ENCODE measurements at regions not wholly inside any gene's neighbourhood (a gene's known extent, or its start where the extent isn't known, plus 50 kb on each side); places are given as distances from the start of the nearest gene placed in this dataset.

DNA sequence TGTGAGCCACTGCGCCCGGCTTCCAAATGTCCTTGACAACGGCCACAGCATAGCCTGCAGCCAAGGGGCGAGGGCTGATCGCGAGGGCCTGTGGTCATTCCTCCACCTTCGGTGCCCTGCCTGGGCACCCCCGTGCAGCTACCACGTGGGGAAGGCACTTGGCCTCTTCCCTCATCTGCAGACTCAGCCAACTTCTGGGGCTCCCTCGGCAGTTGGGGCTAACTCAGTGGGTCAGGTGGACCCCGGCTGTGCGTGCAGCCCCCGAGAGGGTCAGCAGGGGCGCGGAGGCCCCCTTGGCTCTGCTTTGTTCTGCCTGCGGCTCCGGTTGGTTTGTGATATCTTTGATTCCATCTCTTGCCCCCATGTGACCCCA is 52.9 kb upstream of the BHLHE23 start:
- no peak for ATAC-seq
- no peak for TF ChIP-seq TCF4 (CRISPR knock-in tag; IDR thresholded peaks at IDR 0.05; ENCODE audit: borderline replicate concordance)
- TF ChIP-seq PPARA (CRISPR knock-in tag; IDR thresholded peaks at IDR 0.05; ENCODE audit: borderline replicate concordance): no peak

GRCh38 chr20:63058696-63059335 is 52.1 kb upstream of the BHLHE23 start:
- no peak for ATAC-seq
- TF ChIP-seq, protein P1, sequence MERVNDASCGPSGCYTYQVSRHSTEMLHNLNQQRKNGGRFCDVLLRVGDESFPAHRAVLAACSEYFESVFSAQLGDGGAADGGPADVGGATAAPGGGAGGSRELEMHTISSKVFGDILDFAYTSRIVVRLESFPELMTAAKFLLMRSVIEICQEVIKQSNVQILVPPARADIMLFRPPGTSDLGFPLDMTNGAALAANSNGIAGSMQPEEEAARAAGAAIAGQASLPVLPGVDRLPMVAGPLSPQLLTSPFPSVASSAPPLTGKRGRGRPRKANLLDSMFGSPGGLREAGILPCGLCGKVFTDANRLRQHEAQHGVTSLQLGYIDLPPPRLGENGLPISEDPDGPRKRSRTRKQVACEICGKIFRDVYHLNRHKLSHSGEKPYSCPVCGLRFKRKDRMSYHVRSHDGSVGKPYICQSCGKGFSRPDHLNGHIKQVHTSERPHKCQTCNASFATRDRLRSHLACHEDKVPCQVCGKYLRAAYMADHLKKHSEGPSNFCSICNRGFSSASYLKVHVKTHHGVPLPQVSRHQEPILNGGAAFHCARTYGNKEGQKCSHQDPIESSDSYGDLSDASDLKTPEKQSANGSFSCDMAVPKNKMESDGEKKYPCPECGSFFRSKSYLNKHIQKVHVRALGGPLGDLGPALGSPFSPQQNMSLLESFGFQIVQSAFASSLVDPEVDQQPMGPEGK (CRISPR knock-in tag; IDR thresholded peaks at IDR 0.05; ENCODE audit: borderline replicate concordance): no peak

GRCh38 chr20:63057171-63058117 is 50.7 kb upstream of the BHLHE23 start:
- no peak for ATAC-seq
- TF ChIP-seq CSDC2 (CRISPR knock-in tag; IDR thresholded peaks at IDR 0.05) (no peak), ZNF565 (CRISPR knock-in tag; conservative IDR thresholded peaks at IDR 0.05; ENCODE audit: low read depth) (no peak), ZNF8 (CRISPR knock-in tag; IDR thresholded peaks at IDR 0.05) (no peak), BACH2 (CRISPR knock-in tag; IDR thresholded peaks at IDR 0.05; ENCODE audit: borderline replicate concordance) (no peak), PPARA (CRISPR knock-in tag; IDR thresholded peaks at IDR 0.05; ENCODE audit: borderline replicate concordance) (no peak), ZFP30 (CRISPR knock-in tag; IDR thresholded peaks at IDR 0.05) (no peak)

GRCh38 chr20:63056236-63057170 is 49.7 kb upstream of the BHLHE23 start:
- peak; percentile 77 for ATAC-seq

More at GRCh38 chr20:63056236-63057170, 49.7 kb upstream of the BHLHE23 start:
- TF ChIP-seq, protein P2, sequence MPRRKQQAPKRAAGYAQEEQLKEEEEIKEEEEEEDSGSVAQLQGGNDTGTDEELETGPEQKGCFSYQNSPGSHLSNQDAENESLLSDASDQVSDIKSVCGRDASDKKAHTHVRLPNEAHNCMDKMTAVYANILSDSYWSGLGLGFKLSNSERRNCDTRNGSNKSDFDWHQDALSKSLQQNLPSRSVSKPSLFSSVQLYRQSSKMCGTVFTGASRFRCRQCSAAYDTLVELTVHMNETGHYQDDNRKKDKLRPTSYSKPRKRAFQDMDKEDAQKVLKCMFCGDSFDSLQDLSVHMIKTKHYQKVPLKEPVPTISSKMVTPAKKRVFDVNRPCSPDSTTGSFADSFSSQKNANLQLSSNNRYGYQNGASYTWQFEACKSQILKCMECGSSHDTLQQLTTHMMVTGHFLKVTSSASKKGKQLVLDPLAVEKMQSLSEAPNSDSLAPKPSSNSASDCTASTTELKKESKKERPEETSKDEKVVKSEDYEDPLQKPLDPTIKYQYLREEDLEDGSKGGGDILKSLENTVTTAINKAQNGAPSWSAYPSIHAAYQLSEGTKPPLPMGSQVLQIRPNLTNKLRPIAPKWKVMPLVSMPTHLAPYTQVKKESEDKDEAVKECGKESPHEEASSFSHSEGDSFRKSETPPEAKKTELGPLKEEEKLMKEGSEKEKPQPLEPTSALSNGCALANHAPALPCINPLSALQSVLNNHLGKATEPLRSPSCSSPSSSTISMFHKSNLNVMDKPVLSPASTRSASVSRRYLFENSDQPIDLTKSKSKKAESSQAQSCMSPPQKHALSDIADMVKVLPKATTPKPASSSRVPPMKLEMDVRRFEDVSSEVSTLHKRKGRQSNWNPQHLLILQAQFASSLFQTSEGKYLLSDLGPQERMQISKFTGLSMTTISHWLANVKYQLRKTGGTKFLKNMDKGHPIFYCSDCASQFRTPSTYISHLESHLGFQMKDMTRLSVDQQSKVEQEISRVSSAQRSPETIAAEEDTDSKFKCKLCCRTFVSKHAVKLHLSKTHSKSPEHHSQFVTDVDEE (CRISPR knock-in tag; IDR thresholded peaks at IDR 0.05): no peak
- TF ChIP-seq, protein P1 (CRISPR knock-in tag; IDR thresholded peaks at IDR 0.05; ENCODE audit: borderline replicate concordance): no peak
- TF ChIP-seq ZNF8 (CRISPR knock-in tag; IDR thresholded peaks at IDR 0.05): no peak
- TF ChIP-seq, protein P3, sequence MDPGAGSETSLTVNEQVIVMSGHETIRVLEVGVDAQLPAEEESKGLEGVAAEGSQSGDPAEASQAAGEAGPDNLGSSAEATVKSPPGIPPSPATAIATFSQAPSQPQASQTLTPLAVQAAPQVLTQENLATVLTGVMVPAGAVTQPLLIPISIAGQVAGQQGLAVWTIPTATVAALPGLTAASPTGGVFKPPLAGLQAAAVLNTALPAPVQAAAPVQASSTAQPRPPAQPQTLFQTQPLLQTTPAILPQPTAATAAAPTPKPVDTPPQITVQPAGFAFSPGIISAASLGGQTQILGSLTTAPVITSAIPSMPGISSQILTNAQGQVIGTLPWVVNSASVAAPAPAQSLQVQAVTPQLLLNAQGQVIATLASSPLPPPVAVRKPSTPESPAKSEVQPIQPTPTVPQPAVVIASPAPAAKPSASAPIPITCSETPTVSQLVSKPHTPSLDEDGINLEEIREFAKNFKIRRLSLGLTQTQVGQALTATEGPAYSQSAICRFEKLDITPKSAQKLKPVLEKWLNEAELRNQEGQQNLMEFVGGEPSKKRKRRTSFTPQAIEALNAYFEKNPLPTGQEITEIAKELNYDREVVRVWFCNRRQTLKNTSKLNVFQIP (CRISPR knock-in tag; IDR thresholded peaks at IDR 0.05; ENCODE audit: borderline replicate concordance, low read depth): no peak
- no peak for TF ChIP-seq ZFP30 (CRISPR knock-in tag; IDR thresholded peaks at IDR 0.05)
- TF ChIP-seq TOX (CRISPR knock-in tag; IDR thresholded peaks at IDR 0.05; ENCODE audit: borderline replicate concordance): no peak
- no peak for TF ChIP-seq OSR1 (CRISPR knock-in tag; IDR thresholded peaks at IDR 0.05)
- TF ChIP-seq RARB (CRISPR knock-in tag; IDR thresholded peaks at IDR 0.05): no peak
- TF ChIP-seq CSDC2 (CRISPR knock-in tag; IDR thresholded peaks at IDR 0.05): no peak
- TF ChIP-seq, protein P4, sequence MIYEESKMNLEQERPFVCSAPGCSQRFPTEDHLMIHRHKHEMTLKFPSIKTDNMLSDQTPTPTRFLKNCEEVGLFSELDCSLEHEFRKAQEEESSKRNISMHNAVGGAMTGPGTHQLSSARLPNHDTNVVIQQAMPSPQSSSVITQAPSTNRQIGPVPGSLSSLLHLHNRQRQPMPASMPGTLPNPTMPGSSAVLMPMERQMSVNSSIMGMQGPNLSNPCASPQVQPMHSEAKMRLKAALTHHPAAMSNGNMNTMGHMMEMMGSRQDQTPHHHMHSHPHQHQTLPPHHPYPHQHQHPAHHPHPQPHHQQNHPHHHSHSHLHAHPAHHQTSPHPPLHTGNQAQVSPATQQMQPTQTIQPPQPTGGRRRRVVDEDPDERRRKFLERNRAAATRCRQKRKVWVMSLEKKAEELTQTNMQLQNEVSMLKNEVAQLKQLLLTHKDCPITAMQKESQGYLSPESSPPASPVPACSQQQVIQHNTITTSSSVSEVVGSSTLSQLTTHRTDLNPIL (CRISPR knock-in tag; IDR thresholded peaks at IDR 0.05; ENCODE audit: low read depth): no peak
- TF ChIP-seq ZC3H10 (CRISPR knock-in tag; IDR thresholded peaks at IDR 0.05): no peak
- TF ChIP-seq ZNF565 (CRISPR knock-in tag; conservative IDR thresholded peaks at IDR 0.05; ENCODE audit: low read depth): no peak
- TF ChIP-seq ZNF70 (CRISPR knock-in tag; IDR thresholded peaks at IDR 0.05): no peak
- TF ChIP-seq TCF4 (CRISPR knock-in tag; IDR thresholded peaks at IDR 0.05; ENCODE audit: borderline replicate concordance): no peak
- no peak for TF ChIP-seq CSRNP3 (CRISPR knock-in tag; IDR thresholded peaks at IDR 0.05)
- no peak for TF ChIP-seq PPARA (CRISPR knock-in tag; IDR thresholded peaks at IDR 0.05; ENCODE audit: borderline replicate concordance)

Data from SK-N-SH treated with all-trans-retinoic acid at 6 μM for 48 hours (cell line).